ENCODE measurements at regions not wholly inside any gene's neighbourhood (a gene's known extent, or its start where the extent isn't known, plus 50 kb on each side); places are given as distances from the start of the nearest gene placed in this dataset.
"Not testable (repeated sequence)": the region's sequence is repeated elsewhere in the genome, so short reads cannot be mapped to it uniquely, and the experiment has no call there.

DNA sequence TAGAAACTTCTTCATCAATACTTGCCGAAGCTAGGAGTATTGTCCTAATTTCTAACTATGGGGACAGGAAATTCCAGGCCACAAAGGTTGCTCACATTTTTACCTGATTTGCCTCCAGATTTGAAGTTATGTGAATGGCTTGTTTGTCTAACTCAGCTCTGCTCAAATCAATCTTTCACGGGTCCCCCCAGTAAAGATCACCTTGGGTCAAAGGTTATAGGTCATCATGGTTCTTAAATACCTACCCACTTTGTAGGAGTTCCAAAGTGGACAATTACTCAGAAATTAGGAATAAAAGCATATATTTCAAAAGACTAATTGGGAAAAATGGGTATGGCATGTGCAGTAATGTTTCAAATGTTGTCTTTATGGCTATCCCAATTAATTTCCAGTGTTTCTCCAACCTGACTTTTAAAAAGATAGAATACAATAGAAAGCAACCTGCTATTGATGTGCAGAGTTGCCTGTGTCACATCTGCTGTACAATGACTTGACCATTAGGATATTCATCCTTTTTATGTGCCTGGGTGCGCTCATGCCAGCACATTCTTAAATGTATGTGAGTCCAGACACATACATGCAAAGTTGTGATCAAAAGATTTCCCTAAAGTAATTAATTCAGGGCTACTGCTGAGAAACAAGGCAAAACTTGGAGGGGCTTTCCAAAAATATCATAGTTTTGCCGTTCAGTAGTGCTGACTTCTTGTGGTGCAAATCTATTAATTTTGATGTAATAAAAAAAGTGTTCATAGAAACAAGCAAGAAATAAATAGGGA lies 126.1 kb downstream of the MYCN start:
- ChIA-PET CTCF (no interaction called here), POLR2A (no interaction called here)
- DNase-seq: no peak
- peaks cover 0 to 25% (median 8%) of the 10 kb centered on the region in 5 experiments for H3K9me3 ChIP-seq (ENCODE audit: control extremely low read depth in 1 of 5, control insufficient read depth in 4 of 5, insufficient read depth in 2 of 5, low read depth in 1 of 5, low read length in 4 of 5)
- 95% methylated on average over 3 of the region's 4 CpGs for WGBS (ENCODE audit: insufficient coverage)
- H3K4me3 ChIP-seq (ENCODE audit: control insufficient read depth in 1 of 7, extremely low read depth in 1 of 7, insufficient read depth in 4 of 7, low read depth in 2 of 7, low read length in 6 of 7): no peak overlapping the region
- no peak overlapping the region for H3K27ac ChIP-seq (ENCODE audit: insufficient read depth in 1 of 2, low read depth in 1 of 2, low read length in 2 of 2, poor library complexity in 1 of 2, severe bottlenecking in 2 of 2)
- no peaks in the 10 kb centered on the region for H3K27me3 ChIP-seq (replicated peaks in 2 of 5; ENCODE audit: control insufficient read depth in 4 of 5, insufficient read depth in 5 of 5, low read length in 4 of 5)
- no peaks in the 10 kb centered on the region for H3K36me3 ChIP-seq (ENCODE audit: control insufficient read depth in 4 of 4, insufficient read depth in 4 of 4, low read length in 3 of 4)
- H3K4me1 ChIP-seq (ENCODE audit: control extremely low read depth in 1 of 4, control insufficient read depth in 4 of 4, insufficient read depth in 4 of 4, low read length in 3 of 4): no peaks in the 10 kb centered on the region

DNA sequence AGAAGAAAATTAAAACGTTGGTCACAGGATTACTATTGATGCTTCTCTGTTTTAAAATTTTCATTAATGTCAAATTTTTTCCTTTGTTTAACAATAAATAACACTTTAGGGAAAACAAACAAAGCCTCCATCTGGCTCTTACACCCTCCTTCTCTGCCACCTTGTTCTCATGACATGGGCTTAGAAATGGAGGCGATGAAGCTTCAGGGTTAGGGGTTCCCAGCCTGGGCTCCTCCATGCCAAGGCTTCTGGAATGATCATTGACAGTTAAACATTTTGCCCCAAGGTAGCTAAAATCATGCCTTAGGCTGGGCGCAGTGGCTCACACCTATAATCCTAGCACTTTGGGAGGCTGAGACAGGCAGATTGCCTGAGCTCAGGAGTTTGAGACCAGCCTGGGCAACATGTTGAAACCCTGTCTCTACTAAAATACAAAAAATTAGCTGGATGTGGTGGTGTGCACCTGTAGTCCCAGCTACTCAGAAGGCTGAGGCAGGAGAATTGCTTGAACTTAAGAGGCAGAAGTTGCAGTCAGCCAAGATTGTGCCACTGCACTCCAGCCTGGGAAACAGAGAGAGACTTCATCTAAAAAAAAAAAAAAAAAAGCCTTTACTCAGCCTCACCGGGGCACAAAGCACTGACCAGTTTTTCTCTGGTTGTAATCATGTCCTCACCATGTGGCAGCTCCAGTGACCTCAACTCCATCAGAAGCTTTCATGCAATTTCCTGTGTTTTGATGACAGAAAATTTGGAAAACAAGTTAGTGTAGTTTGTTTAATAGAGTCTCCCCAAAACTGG lies 125.1 kb downstream of the MYCN start:
- H3K9me3 ChIP-seq (ENCODE audit: control extremely low read depth in 1 of 5, control insufficient read depth in 4 of 5, insufficient read depth in 2 of 5, low read depth in 1 of 5, low read length in 4 of 5): peaks cover 0 to 25% (median 8%) of the 10 kb centered on the region in 5 experiments
- CTCF ChIA-PET; H3K27ac ChIP-seq (ENCODE audit: insufficient read depth in 1 of 2, low read depth in 1 of 2, low read length in 2 of 2, poor library complexity in 1 of 2, severe bottlenecking in 2 of 2); DNase-seq; H3K36me3 ChIP-seq (ENCODE audit: control insufficient read depth in 4 of 4, insufficient read depth in 4 of 4, low read length in 3 of 4); H3K27me3 ChIP-seq (replicated peaks in 2 of 5; ENCODE audit: control insufficient read depth in 4 of 5, insufficient read depth in 5 of 5, low read length in 4 of 5); H3K4me3 ChIP-seq (ENCODE audit: control insufficient read depth in 1 of 7, extremely low read depth in 1 of 7, insufficient read depth in 4 of 7, low read depth in 2 of 7, low read length in 6 of 7); POLR2A ChIA-PET; H3K4me1 ChIP-seq (ENCODE audit: control extremely low read depth in 1 of 4, control insufficient read depth in 4 of 4, insufficient read depth in 4 of 4, low read length in 3 of 4): not testable (repeated sequence)
- 100% methylated on average over 2 of the region's 4 CpGs for WGBS (ENCODE audit: insufficient coverage)

DNA sequence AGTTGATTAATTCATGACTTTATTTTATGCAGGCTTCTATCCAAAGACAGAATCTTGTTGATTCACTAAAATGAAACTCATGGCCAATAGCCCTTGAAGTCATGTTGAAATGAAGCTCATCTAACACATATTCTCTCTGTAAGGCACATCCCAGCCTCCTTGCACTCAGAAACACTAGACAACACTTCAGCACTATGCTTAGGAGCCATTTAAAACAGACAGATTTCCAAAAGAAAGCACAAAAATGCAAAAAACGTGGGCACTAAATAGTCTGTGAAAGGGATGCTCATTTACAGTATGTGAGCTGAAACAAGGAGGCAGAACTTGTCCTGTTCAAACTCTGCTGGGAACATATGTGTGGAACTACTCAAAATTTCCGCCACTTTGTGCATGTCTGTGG lies 124.4 kb downstream of the MYCN start:
- no peak for DNase-seq
- H3K27me3 ChIP-seq (replicated peaks in 2 of 5; ENCODE audit: control insufficient read depth in 4 of 5, insufficient read depth in 5 of 5, low read length in 4 of 5): no peaks in the 10 kb centered on the region
- H3K36me3 ChIP-seq (ENCODE audit: control insufficient read depth in 4 of 4, insufficient read depth in 4 of 4, low read length in 3 of 4): no peaks in the 10 kb centered on the region
- H3K4me1 ChIP-seq (ENCODE audit: control extremely low read depth in 1 of 4, control insufficient read depth in 4 of 4, insufficient read depth in 4 of 4, low read length in 3 of 4): no peaks in the 10 kb centered on the region
- CTCF ChIA-PET: no interaction called here
- POLR2A ChIA-PET: no interaction called here
- no peak overlapping the region for H3K27ac ChIP-seq (ENCODE audit: insufficient read depth in 1 of 2, low read depth in 1 of 2, low read length in 2 of 2, poor library complexity in 1 of 2, severe bottlenecking in 2 of 2)
- no peak overlapping the region for H3K4me3 ChIP-seq (ENCODE audit: control insufficient read depth in 1 of 7, extremely low read depth in 1 of 7, insufficient read depth in 4 of 7, low read depth in 2 of 7, low read length in 6 of 7)
- H3K9me3 ChIP-seq (ENCODE audit: control extremely low read depth in 1 of 5, control insufficient read depth in 4 of 5, insufficient read depth in 2 of 5, low read depth in 1 of 5, low read length in 4 of 5): peaks cover 0 to 25% (median 8%) of the 10 kb centered on the region in 5 experiments
- 96% methylated on average over 2 of the region's 2 CpGs for WGBS (ENCODE audit: insufficient coverage)

DNA sequence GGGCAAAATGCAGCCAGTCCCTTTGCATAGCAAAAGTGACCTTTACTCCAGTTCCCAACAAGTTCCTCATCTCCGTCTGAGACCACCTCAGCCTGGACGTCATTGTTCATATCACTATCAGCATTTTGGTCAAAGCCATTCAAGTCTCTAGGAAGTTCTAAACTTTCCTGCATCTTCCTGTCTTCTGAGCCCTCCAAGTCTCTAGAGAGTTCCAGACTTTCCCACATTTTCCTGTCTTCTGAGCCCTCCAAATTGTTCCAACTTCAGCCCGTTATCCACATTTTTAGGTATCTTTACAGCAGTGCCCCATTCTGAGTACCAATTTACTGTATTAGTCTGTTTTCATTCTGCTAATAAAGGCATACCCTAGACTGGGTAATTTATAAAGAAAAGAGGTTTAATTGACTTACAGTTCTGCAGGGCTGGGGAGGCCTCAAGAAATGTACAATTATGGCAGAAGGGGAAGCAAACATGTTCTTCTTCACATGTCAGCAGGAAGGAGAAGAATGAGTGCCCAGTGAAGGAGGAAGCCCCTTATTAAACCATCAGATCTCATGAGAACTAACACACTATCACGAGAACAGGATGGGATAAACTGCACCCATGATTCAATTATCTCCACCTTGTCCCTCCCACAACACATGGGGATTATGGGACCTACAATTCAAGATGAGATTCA lies 123.7 kb downstream of the MYCN start:
- H3K27ac ChIP-seq (ENCODE audit: insufficient read depth in 1 of 2, low read depth in 1 of 2, low read length in 2 of 2, poor library complexity in 1 of 2, severe bottlenecking in 2 of 2): no peak overlapping the region
- CTCF ChIA-PET: no interaction called here
- POLR2A ChIA-PET: no interaction called here
- peaks cover 0 to 25% (median 8%) of the 10 kb centered on the region in 5 experiments for H3K9me3 ChIP-seq (ENCODE audit: control extremely low read depth in 1 of 5, control insufficient read depth in 4 of 5, insufficient read depth in 2 of 5, low read depth in 1 of 5, low read length in 4 of 5)
- H3K36me3 ChIP-seq (ENCODE audit: control insufficient read depth in 4 of 4, insufficient read depth in 4 of 4, low read length in 3 of 4): no peaks in the 10 kb centered on the region
- H3K4me3 ChIP-seq (ENCODE audit: control insufficient read depth in 1 of 7, extremely low read depth in 1 of 7, insufficient read depth in 4 of 7, low read depth in 2 of 7, low read length in 6 of 7): no peak overlapping the region
- 100% methylated on average over 3 of the region's 4 CpGs for WGBS (ENCODE audit: insufficient coverage)
- H3K4me1 ChIP-seq (ENCODE audit: control extremely low read depth in 1 of 4, control insufficient read depth in 4 of 4, insufficient read depth in 4 of 4, low read length in 3 of 4): no peaks in the 10 kb centered on the region
- H3K27me3 ChIP-seq (replicated peaks in 2 of 5; ENCODE audit: control insufficient read depth in 4 of 5, insufficient read depth in 5 of 5, low read length in 4 of 5): no peaks in the 10 kb centered on the region
- no peak for DNase-seq

DNA sequence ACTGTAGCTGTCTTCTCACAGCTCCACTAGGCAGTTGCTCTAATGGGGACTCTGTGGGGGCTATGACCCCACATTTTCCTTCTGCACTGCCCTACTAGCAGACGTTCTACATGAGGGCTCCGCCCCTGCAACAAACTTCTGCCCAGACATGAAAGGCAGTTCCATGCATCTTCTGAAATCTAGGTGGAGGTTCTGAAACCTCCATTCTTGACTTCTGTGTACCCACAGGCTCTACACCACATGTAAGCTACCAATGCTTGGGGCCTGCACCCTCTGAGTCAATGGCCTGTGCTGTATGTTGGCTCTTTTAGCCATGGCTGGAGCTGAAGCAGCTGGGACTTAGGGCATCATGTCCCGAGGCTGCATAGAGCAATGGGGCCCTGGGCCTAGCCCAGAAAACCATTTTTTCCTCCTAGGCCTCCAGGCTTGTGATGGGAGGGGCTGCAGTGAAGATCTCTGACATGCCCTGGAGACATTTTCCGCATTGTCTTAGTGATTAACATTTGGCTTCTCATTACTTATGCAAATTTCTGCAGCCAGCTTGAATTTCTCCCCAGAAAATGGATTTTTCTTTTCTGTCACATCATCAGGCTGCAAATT lies 123.0 kb downstream of the MYCN start:
- H3K27me3 ChIP-seq (replicated peaks in 2 of 5; ENCODE audit: control insufficient read depth in 4 of 5, insufficient read depth in 5 of 5, low read length in 4 of 5): no peaks in the 10 kb centered on the region
- POLR2A ChIA-PET: no interaction called here
- H3K9me3 ChIP-seq (ENCODE audit: control extremely low read depth in 1 of 5, control insufficient read depth in 4 of 5, insufficient read depth in 2 of 5, low read depth in 1 of 5, low read length in 4 of 5): peaks cover 0 to 25% (median 8%) of the 10 kb centered on the region in 5 experiments
- no peak overlapping the region for H3K4me3 ChIP-seq (ENCODE audit: control insufficient read depth in 1 of 7, extremely low read depth in 1 of 7, insufficient read depth in 4 of 7, low read depth in 2 of 7, low read length in 6 of 7)
- no peak overlapping the region for H3K27ac ChIP-seq (ENCODE audit: insufficient read depth in 1 of 2, low read depth in 1 of 2, low read length in 2 of 2, poor library complexity in 1 of 2, severe bottlenecking in 2 of 2)
- no peaks in the 10 kb centered on the region for H3K4me1 ChIP-seq (ENCODE audit: control extremely low read depth in 1 of 4, control insufficient read depth in 4 of 4, insufficient read depth in 4 of 4, low read length in 3 of 4)
- 89% methylated on average over 4 of the region's 4 CpGs for WGBS (ENCODE audit: insufficient coverage)
- CTCF ChIA-PET: no interaction called here
- no peaks in the 10 kb centered on the region for H3K36me3 ChIP-seq (ENCODE audit: control insufficient read depth in 4 of 4, insufficient read depth in 4 of 4, low read length in 3 of 4)
- no peak for DNase-seq

DNA sequence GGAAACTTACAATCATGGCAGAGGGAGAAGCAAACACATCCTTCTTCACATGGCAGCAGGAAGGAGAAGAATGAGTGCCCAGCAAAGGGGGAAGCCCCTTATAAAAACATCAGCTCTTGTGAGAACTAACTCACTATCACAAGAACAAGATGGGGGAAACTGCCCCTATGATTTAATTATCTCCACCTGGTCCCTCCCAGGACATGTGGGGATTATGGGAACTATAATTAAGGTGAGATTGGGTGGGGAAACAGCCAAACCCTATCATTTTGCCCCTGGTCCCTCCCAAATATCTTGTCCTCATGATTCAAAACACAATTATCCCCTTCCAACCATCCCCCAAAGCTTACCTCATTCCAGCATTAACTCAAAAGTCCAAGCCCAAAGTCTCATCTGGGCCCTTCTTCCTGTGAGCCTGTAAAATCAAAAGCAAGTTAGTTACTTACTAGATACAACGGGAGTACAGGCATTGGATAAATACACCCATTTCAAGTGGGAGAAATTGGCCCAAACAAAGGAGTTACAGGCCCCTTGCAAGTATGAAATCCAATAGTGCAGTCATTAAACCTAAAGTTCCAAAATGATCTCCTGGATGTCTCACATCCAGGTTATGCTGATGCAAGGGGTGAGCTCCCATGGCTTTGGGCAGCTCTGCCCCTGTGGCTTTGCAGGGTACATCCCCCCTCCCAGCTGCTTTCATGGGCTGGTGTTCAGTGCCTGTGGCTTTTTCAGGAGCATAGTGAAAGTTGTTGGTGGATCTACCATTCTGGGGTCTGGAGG lies 122.3 kb downstream of the MYCN start:
- Histone ChIP-seq H3K27me3 (replicated peaks in 2 of 5; ENCODE audit: control insufficient read depth in 4 of 5, insufficient read depth in 5 of 5, low read length in 4 of 5) (no peaks in the 10 kb centered on the region), H3K27ac (ENCODE audit: insufficient read depth in 1 of 2, low read depth in 1 of 2, low read length in 2 of 2, poor library complexity in 1 of 2, severe bottlenecking in 2 of 2) (no peak overlapping the region), H3K4me3 (ENCODE audit: control insufficient read depth in 1 of 7, extremely low read depth in 1 of 7, insufficient read depth in 4 of 7, low read depth in 2 of 7, low read length in 6 of 7) (no peak overlapping the region), H3K4me1 (ENCODE audit: control extremely low read depth in 1 of 4, control insufficient read depth in 4 of 4, insufficient read depth in 4 of 4, low read length in 3 of 4) (no peaks in the 10 kb centered on the region), H3K36me3 (ENCODE audit: control insufficient read depth in 4 of 4, insufficient read depth in 4 of 4, low read length in 3 of 4) (no peaks in the 10 kb centered on the region), H3K9me3 (ENCODE audit: control extremely low read depth in 1 of 5, control insufficient read depth in 4 of 5, insufficient read depth in 2 of 5, low read depth in 1 of 5, low read length in 4 of 5) (peaks cover 0 to 25% (median 8%) of the 10 kb centered on the region in 5 experiments)
- no peak for DNase-seq
- CTCF ChIA-PET: no interaction called here
- POLR2A ChIA-PET: no interaction called here
- WGBS (ENCODE audit: insufficient coverage): 100% methylated on average over 1 of the region's 1 CpG

Measured in common myeloid progenitor, CD34-positive (primary cell).